ENCODE measurements at regions not wholly inside any gene's neighbourhood (a gene's known extent, or its start where the extent isn't known, plus 50 kb on each side); places are given as distances from the start of the nearest gene placed in this dataset.

DNA sequence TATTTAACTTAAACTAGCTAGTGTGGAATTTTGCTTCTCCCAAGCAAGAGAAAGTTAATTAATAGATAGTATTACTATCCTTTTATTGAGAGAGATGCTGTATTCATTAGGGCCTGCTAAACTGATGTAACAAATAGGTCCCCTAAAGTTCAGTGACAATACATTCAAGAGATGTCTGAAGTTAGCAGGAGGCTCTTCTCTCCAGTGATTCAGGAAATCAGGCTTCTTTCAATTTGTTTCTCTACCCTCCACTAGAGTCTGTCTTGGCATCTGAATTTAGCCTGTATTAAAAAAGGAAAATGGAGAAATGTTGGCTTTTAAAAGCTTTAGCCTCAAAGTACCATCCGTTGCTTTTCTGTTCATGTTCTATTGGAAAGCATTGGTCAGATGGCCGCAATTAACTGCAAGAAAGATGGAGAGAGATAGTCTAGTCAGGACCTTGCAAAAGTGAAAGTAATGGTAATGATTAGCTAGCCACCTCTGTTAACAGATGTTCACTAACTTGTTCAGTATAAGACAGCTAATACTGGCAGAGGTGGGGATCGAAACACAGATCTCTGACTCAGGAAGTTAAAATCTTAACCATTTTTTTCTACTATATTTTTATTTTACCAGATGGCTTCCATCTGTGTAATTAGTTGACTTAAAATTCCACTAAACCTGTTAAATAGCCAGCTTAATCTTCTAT is 786.8 kb downstream of the TMTC2 start:
- ATAC-seq = no peak
- TF ChIP-seq PPARA (CRISPR knock-in tag; IDR thresholded peaks at IDR 0.05; ENCODE audit: borderline replicate concordance) (no peak), SNAI2 (CRISPR knock-in tag; IDR thresholded peaks at IDR 0.05) (no peak), ZC3H10 (CRISPR knock-in tag; IDR thresholded peaks at IDR 0.05) (no peak), GLIS3 (CRISPR knock-in tag; IDR thresholded peaks at IDR 0.05) (no peak), OSR1 (CRISPR knock-in tag; IDR thresholded peaks at IDR 0.05) (no peak), ZNF565 (CRISPR knock-in tag; conservative IDR thresholded peaks at IDR 0.05; ENCODE audit: low read depth) (no peak), TCF4 (CRISPR knock-in tag; IDR thresholded peaks at IDR 0.05; ENCODE audit: borderline replicate concordance) (no peak), ARNTL (CRISPR knock-in tag; IDR thresholded peaks at IDR 0.05; ENCODE audit: borderline replicate concordance, low read depth) (no peak)
- TF ChIP-seq, protein P1, sequence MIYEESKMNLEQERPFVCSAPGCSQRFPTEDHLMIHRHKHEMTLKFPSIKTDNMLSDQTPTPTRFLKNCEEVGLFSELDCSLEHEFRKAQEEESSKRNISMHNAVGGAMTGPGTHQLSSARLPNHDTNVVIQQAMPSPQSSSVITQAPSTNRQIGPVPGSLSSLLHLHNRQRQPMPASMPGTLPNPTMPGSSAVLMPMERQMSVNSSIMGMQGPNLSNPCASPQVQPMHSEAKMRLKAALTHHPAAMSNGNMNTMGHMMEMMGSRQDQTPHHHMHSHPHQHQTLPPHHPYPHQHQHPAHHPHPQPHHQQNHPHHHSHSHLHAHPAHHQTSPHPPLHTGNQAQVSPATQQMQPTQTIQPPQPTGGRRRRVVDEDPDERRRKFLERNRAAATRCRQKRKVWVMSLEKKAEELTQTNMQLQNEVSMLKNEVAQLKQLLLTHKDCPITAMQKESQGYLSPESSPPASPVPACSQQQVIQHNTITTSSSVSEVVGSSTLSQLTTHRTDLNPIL (CRISPR knock-in tag; IDR thresholded peaks at IDR 0.05; ENCODE audit: low read depth) = no peak
- TF ChIP-seq, protein P2, sequence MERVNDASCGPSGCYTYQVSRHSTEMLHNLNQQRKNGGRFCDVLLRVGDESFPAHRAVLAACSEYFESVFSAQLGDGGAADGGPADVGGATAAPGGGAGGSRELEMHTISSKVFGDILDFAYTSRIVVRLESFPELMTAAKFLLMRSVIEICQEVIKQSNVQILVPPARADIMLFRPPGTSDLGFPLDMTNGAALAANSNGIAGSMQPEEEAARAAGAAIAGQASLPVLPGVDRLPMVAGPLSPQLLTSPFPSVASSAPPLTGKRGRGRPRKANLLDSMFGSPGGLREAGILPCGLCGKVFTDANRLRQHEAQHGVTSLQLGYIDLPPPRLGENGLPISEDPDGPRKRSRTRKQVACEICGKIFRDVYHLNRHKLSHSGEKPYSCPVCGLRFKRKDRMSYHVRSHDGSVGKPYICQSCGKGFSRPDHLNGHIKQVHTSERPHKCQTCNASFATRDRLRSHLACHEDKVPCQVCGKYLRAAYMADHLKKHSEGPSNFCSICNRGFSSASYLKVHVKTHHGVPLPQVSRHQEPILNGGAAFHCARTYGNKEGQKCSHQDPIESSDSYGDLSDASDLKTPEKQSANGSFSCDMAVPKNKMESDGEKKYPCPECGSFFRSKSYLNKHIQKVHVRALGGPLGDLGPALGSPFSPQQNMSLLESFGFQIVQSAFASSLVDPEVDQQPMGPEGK (CRISPR knock-in tag; IDR thresholded peaks at IDR 0.05; ENCODE audit: borderline replicate concordance) = no peak
- TF ChIP-seq, protein P3, sequence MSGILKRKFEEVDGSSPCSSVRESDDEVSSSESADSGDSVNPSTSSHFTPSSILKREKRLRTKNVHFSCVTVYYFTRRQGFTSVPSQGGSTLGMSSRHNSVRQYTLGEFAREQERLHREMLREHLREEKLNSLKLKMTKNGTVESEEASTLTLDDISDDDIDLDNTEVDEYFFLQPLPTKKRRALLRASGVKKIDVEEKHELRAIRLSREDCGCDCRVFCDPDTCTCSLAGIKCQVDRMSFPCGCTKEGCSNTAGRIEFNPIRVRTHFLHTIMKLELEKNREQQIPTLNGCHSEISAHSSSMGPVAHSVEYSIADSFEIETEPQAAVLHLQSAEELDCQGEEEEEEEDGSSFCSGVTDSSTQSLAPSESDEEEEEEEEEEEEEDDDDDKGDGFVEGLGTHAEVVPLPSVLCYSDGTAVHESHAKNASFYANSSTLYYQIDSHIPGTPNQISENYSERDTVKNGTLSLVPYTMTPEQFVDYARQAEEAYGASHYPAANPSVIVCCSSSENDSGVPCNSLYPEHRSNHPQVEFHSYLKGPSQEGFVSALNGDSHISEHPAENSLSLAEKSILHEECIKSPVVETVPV (CRISPR knock-in tag; IDR thresholded peaks at IDR 0.05) = no peak
- TF ChIP-seq, protein P4, sequence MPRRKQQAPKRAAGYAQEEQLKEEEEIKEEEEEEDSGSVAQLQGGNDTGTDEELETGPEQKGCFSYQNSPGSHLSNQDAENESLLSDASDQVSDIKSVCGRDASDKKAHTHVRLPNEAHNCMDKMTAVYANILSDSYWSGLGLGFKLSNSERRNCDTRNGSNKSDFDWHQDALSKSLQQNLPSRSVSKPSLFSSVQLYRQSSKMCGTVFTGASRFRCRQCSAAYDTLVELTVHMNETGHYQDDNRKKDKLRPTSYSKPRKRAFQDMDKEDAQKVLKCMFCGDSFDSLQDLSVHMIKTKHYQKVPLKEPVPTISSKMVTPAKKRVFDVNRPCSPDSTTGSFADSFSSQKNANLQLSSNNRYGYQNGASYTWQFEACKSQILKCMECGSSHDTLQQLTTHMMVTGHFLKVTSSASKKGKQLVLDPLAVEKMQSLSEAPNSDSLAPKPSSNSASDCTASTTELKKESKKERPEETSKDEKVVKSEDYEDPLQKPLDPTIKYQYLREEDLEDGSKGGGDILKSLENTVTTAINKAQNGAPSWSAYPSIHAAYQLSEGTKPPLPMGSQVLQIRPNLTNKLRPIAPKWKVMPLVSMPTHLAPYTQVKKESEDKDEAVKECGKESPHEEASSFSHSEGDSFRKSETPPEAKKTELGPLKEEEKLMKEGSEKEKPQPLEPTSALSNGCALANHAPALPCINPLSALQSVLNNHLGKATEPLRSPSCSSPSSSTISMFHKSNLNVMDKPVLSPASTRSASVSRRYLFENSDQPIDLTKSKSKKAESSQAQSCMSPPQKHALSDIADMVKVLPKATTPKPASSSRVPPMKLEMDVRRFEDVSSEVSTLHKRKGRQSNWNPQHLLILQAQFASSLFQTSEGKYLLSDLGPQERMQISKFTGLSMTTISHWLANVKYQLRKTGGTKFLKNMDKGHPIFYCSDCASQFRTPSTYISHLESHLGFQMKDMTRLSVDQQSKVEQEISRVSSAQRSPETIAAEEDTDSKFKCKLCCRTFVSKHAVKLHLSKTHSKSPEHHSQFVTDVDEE (CRISPR knock-in tag; IDR thresholded peaks at IDR 0.05) = no peak

DNA sequence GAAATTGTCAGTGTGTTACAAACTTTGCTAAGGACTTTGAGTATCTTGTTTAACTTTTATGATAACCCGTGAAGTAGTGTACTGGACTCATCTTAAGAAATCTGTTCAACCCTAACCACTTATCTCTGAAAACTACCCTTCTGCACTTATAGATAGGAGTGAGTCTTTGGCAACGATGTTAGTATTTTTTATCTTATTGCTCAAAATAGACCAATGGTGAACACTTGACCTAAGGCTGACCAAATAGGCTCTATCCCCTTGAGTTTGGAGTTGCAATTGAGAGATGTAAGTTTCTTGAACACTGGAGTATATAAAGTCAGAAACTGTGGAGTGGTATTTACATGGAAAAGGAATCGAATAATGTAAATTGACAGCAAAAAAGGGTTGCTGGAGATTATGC is 786.1 kb downstream of the TMTC2 start:
- ATAC-seq = no peak
- TF ChIP-seq, protein P5, sequence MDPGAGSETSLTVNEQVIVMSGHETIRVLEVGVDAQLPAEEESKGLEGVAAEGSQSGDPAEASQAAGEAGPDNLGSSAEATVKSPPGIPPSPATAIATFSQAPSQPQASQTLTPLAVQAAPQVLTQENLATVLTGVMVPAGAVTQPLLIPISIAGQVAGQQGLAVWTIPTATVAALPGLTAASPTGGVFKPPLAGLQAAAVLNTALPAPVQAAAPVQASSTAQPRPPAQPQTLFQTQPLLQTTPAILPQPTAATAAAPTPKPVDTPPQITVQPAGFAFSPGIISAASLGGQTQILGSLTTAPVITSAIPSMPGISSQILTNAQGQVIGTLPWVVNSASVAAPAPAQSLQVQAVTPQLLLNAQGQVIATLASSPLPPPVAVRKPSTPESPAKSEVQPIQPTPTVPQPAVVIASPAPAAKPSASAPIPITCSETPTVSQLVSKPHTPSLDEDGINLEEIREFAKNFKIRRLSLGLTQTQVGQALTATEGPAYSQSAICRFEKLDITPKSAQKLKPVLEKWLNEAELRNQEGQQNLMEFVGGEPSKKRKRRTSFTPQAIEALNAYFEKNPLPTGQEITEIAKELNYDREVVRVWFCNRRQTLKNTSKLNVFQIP (CRISPR knock-in tag; IDR thresholded peaks at IDR 0.05; ENCODE audit: borderline replicate concordance, low read depth) = no peak
- no peak for TF ChIP-seq ISL1 (CRISPR knock-in tag; IDR thresholded peaks at IDR 0.05)
- TF ChIP-seq TCF4 (CRISPR knock-in tag; IDR thresholded peaks at IDR 0.05; ENCODE audit: borderline replicate concordance) = no peak
- TF ChIP-seq PPARA (CRISPR knock-in tag; IDR thresholded peaks at IDR 0.05; ENCODE audit: borderline replicate concordance) = no peak
- TF ChIP-seq, protein P3 (CRISPR knock-in tag; IDR thresholded peaks at IDR 0.05) = no peak
- no peak for TF ChIP-seq ZC3H10 (CRISPR knock-in tag; IDR thresholded peaks at IDR 0.05)
- TF ChIP-seq ZFP3 (CRISPR knock-in tag; IDR thresholded peaks at IDR 0.05) = no peak
- no peak for TF ChIP-seq BACH2 (CRISPR knock-in tag; IDR thresholded peaks at IDR 0.05; ENCODE audit: borderline replicate concordance)
- TF ChIP-seq, protein P2 (CRISPR knock-in tag; IDR thresholded peaks at IDR 0.05; ENCODE audit: borderline replicate concordance) = no peak
- no peak for TF ChIP-seq ZNF565 (CRISPR knock-in tag; conservative IDR thresholded peaks at IDR 0.05; ENCODE audit: low read depth)
- TF ChIP-seq, protein P4 (CRISPR knock-in tag; IDR thresholded peaks at IDR 0.05) = no peak
- no peak for TF ChIP-seq CSDC2 (CRISPR knock-in tag; IDR thresholded peaks at IDR 0.05)
- TF ChIP-seq ZFP30 (CRISPR knock-in tag; IDR thresholded peaks at IDR 0.05) = no peak
- no peak for TF ChIP-seq ZNF70 (CRISPR knock-in tag; IDR thresholded peaks at IDR 0.05)
- TF ChIP-seq ESRRG (CRISPR knock-in tag; IDR thresholded peaks at IDR 0.05) = no peak
- TF ChIP-seq ZNF8 (CRISPR knock-in tag; IDR thresholded peaks at IDR 0.05) = no peak
- no peak for TF ChIP-seq ARNTL (CRISPR knock-in tag; IDR thresholded peaks at IDR 0.05; ENCODE audit: borderline replicate concordance, low read depth)

Measured in SK-N-SH treated with all-trans-retinoic acid at 6 μM for 48 hours (cell line).